Astrocyte of the spinal cord (primary cell): ENCODE measurements at regions not wholly inside any gene's neighbourhood (a gene's known extent, or its start where the extent isn't known, plus 50 kb on each side); places are given as distances from the start of the nearest gene placed in this dataset.
"Not testable (repeated sequence)": the region's sequence is repeated elsewhere in the genome, so short reads cannot be mapped to it uniquely, and the experiment has no call there.

Experiments used
- DNase-seq: peaks from one replicate; pipeline ENCODE4 v3.0.0; 2011; ENCODE audit warnings: low read depth, low spot score
- H3K4me3 ChIP-seq: 2 replicates; pipeline ENCODE4 v1.5.1; 2011; ENCODE audit warnings: low read depth, mild to moderate bottlenecking, low read length, moderate library complexity
- in situ Hi-C: cut with HindIII; loops from 2 replicates; pipeline ENCODE4 v1.10.0; 2017; ENCODE audit warnings: low sequenced_read_pairs
- TF ChIP-seq, protein P1 (sequence below): IDR thresholded peaks from 2 replicates; pipeline ENCODE4 v1.5.1; 2012; ENCODE audit warnings: low read depth, mild to moderate bottlenecking, low read length, inconsistent platforms

DNA sequence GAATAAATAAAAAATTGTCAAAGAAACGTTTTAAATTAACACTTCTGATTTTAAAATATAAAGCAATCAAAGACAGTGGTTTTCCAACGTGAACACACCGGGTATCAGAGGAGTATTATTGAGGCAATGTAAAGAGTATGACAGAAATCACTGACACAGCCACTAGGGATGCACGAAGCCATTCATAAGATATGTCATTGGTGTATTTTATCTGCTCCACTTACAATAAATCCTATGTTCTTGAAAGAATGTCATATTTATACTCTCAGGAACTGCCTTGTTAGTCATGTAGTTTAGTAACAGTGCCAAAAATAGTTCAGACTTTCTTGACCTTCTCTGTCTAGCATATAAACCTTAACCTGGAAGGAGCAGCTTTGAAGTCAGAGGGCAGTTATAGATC, 835.0 kb upstream of the NCAM2 start:
- in situ Hi-C loops = no loop called here
- H3K4me3 ChIP-seq = no peak overlapping the region
- TF ChIP-seq, protein P1, sequence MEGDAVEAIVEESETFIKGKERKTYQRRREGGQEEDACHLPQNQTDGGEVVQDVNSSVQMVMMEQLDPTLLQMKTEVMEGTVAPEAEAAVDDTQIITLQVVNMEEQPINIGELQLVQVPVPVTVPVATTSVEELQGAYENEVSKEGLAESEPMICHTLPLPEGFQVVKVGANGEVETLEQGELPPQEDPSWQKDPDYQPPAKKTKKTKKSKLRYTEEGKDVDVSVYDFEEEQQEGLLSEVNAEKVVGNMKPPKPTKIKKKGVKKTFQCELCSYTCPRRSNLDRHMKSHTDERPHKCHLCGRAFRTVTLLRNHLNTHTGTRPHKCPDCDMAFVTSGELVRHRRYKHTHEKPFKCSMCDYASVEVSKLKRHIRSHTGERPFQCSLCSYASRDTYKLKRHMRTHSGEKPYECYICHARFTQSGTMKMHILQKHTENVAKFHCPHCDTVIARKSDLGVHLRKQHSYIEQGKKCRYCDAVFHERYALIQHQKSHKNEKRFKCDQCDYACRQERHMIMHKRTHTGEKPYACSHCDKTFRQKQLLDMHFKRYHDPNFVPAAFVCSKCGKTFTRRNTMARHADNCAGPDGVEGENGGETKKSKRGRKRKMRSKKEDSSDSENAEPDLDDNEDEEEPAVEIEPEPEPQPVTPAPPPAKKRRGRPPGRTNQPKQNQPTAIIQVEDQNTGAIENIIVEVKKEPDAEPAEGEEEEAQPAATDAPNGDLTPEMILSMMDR = no peak
- DNase-seq = no peak

DNA sequence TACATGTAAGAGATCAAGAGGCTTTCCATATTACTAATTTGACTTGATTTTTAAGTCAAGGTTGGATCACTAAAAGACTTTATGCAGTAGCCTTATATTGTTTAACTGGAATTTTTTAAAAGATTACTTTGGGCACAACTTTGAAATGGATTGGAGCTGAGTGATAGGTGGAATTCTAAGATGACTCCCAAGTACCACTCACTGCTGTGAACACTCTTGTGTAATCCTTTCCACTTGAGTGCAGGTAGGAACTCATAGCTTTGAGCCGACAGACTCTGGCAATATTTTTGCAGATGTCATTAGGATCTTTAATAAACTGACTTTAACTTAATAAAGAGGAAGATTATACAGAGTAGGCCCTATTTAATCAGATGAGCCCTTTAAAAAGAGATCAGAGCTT, 831.1 kb upstream of the NCAM2 start:
- TF ChIP-seq, protein P1 = no peak
- DNase-seq = no peak
- in situ Hi-C loops = no loop called here
- H3K4me3 ChIP-seq = no peak overlapping the region

DNA sequence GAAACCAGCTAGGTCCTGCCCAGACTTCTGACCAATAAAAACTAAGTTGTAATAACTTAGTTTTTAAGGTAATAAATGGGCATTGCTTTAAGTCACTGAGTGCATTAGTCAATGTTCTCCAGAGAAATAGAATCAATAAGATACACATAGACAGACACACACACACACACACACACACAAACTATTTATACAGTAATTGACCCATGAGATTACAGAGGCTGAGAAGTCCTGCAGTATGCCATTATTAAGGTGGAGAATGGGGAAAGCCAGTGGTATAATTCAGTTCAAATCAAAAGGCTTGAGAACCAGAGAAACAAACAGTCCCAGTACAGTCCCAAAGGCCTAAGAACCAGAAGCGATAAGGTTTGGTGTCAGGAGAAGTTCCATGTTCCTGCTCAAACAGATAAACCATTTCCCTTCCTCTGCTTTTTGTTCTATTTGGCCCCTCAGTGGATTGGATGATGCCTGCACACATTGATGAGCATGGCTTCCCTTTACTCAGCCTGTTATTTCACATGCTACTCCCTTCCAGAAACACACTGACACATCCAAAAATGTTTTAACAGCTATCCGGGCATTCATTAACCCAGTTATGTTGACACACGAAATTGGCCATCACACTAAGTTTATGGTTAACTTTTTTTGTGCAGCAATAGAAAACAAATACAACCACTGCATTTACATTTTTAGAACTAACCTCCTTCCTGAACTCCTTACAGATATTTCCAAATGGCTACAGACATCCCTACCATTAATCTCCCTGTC, 828.2 kb upstream of the NCAM2 start:
- TF ChIP-seq, protein P1 = no peak
- in situ Hi-C loops = no loop called here
- no peak overlapping the region for H3K4me3 ChIP-seq
- DNase-seq = no peak

DNA sequence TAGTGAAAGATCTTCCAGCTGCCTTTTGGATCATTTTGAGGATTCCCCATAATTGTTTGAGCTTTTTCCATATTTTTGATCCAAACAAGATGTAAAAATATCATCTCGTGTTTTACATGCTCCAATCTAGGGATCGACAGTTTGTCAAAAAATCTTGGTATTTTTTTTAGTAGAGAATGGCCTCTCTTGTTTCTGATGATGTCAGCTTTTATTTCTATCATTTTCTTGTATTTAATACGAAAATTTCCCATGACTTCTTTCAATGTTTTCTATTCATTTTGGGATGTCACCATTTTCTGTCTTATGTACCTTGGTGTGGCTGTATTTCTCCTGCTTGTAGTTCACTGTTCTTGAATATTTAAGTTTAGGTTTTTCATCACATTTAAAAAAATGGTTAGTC, 812.0 kb upstream of the NCAM2 start:
- DNase-seq = no peak
- in situ Hi-C loops = no loop called here
- H3K4me3 ChIP-seq = no peak overlapping the region
- TF ChIP-seq, protein P1 = no peak

DNA sequence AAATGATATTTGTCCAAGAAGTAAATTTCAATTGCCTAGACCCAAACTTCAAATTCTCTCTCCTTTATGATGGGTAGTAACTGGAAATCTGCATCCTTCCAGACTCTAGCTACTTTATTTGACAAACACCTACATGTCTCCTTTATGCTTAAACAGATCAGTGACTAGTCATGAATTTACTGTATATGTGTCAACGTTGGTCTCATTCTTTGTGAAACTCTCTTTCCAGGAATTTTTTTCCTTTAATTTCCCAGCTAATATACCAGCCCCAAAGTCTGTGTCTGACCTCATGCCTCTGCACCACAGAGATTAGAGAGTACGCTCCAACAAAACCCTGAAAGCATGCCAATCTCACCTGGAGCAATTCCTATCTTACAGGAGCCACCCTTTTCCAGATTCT, 811.2 kb upstream of the NCAM2 start:
- no peak for DNase-seq
- in situ Hi-C loops = no loop called here
- H3K4me3 ChIP-seq = no peak overlapping the region
- TF ChIP-seq, protein P1 = no peak

DNA sequence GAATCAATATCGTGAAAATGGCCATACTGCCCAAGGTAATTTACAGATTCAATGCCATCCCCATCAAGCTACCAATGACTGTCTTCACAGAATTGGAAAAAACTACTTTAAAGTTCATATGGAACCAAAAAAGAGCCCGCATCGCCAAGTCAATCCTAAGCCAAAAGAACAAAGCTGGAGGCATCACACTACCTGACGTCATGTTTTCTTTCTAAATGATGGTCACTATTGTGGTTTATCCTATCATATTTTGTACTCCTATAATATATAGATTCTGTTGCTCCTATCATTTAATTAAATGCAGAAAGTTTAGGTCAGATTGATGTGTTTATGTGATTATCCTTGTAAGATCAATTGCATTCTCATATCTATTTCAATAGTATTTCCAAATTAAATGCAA, 796.9 kb upstream of the NCAM2 start:
- in situ Hi-C loops, DNase-seq, H3K4me3 ChIP-seq: not testable (repeated sequence)

DNA sequence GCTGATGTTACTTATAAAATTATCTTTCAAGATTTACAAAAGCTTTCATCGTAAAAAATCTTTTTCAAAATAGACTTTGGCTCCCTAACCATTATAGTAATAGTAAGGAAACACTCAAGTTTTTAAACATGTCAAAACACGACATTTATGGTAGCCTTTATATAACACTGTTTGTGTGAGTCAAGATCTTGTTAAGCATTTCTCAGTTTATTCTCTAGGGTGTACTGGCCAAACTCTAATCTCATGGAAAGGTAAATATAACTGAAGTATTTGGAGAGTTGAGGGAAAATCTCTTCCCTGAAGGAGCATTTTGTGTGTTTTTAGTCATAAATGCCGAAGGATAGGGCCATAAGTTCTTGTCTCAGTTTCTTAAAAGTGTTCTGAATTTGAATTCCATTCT, 790.9 kb upstream of the NCAM2 start:
- DNase-seq = no peak
- H3K4me3 ChIP-seq = no peak overlapping the region
- TF ChIP-seq, protein P1 = no peak
- in situ Hi-C loops = no loop called here
